HuH-7 (cell line): ENCODE measurements at regions not wholly inside any gene's neighbourhood (a gene's known extent, or its start where the extent isn't known, plus 50 kb on each side); places are given as distances from the start of the nearest gene placed in this dataset.

Experiments used
- DNase-seq: peaks from one replicate; pipeline ENCODE4 v3.0.0; 2011; ENCODE audit warnings: low spot score

- DNase-seq, result no peak
These were observed 342.8 kb downstream of the MTX2 start for GRCh38 chr2:176612036-176612435.

- no peak for DNase-seq
These were observed 343.5 kb downstream of the MTX2 start for GRCh38 chr2:176612736-176613135.

- DNase-seq, result no peak
These were observed 344.2 kb downstream of the MTX2 start for GRCh38 chr2:176613323-176613987.

- DNase-seq, result no peak
These were observed 344.8 kb downstream of the MTX2 start for GRCh38 chr2:176614049-176614448.

- DNase-seq, result no peak
These were observed 345.7 kb downstream of the MTX2 start for GRCh38 chr2:176614930-176615329.

GRCh38 chr2:176619504-176619903 lies 350.3 kb downstream of the MTX2 start:
- no peak for DNase-seq

GRCh38 chr2:176621350-176621749 lies 352.1 kb downstream of the MTX2 start:
- no peak for DNase-seq

GRCh38 chr2:176622792-176623191 lies 353.6 kb downstream of the MTX2 start:
- no peak for DNase-seq

- DNase-seq, result no peak
These were observed 357.6 kb downstream of the MTX2 start for GRCh38 chr2:176626796-176627195.

GRCh38 chr2:176628438-176628837 lies 359.2 kb downstream of the MTX2 start:
- DNase-seq, result no peak

- DNase-seq, result no peak
These were observed 364.5 kb downstream of the MTX2 start for GRCh38 chr2:176633754-176634153.

GRCh38 chr2:176636401-176636800 lies 367.2 kb downstream of the MTX2 start:
- DNase-seq, result no peak

- no peak for DNase-seq
These were observed 367.9 kb downstream of the MTX2 start for GRCh38 chr2:176637142-176637485.

GRCh38 chr2:176637486-176638166 lies 368.4 kb downstream of the MTX2 start:
- DNase-seq, result peak; percentile 34

GRCh38 chr2:176638167-176639015 lies 369.1 kb downstream of the MTX2 start:
- DNase-seq, result peak; percentile 81

- DNase-seq, result no peak
These were observed 369.7 kb downstream of the MTX2 start for GRCh38 chr2:176639016-176639343.

GRCh38 chr2:176639671-176640070 lies 370.4 kb downstream of the MTX2 start:
- no peak for DNase-seq

GRCh38 chr2:176641436-176641835 lies 372.2 kb downstream of the MTX2 start:
- DNase-seq, result no peak

GRCh38 chr2:176642074-176642473 lies 372.8 kb downstream of the MTX2 start:
- DNase-seq, result no peak

- DNase-seq, result no peak
These were observed 374.4 kb downstream of the MTX2 start for GRCh38 chr2:176643646-176644045.

- no peak for DNase-seq
These were observed 376.3 kb downstream of the MTX2 start for GRCh38 chr2:176645494-176645893.

GRCh38 chr2:176646033-176646615 lies 376.9 kb downstream of the MTX2 start:
- no peak for DNase-seq
